ENCODE measurements at regions not wholly inside any gene's neighbourhood (a gene's known extent, or its start where the extent isn't known, plus 50 kb on each side); places are given as distances from the start of the nearest gene placed in this dataset.

- TF ChIP-seq REST (IDR thresholded peaks at IDR 0.05; ENCODE audit: unreplicated experiment) (no peak), POLR2AphosphoS5 (IDR thresholded peaks at IDR 0.05; ENCODE audit: low read depth) (no peak), JUNB (IDR thresholded peaks at IDR 0.05; ENCODE audit: unreplicated experiment) (no peak)
Measured at GRCh38 chr16:74230126-74230525, 66.5 kb upstream of the PSMD7 start (continued).

- Histone ChIP-seq H3K36me3 (ENCODE audit: insufficient read depth) (no peaks in the 10 kb centered on the region), H2AFZ (peak overlapping the region; percentile 10; the same call in 1 of the 2 replicates), H3K4me3 (no peak overlapping the region), H3K4me1 (ENCODE audit: insufficient read depth) (peaks cover 2% of the 10 kb centered on the region), H3K27me3 (ENCODE audit: insufficient read depth) (no peaks in the 10 kb centered on the region), H3F3A (replicated peaks; ENCODE audit: low read depth) (no peaks in the 10 kb centered on the region), H4K20me1 (replicated peaks; ENCODE audit: insufficient read depth) (no peaks in the 10 kb centered on the region), H3K9me2 (ENCODE audit: insufficient read depth) (no peaks in the 10 kb centered on the region), H3K4me2 (no peak overlapping the region), H3K27ac (ENCODE audit: low read depth) (no peak overlapping the region), H3K79me2 (replicated peaks; ENCODE audit: insufficient read depth) (no peaks in the 10 kb centered on the region)
- Mint-ChIP-seq H3K4me3 (peak overlapping the region; percentile 15; the same call in 1 of the 3 replicates), H3K4me1 (peaks cover 11% of the 10 kb centered on the region; the same call in 2 of the 3 replicates), H3K27me3 (ENCODE audit: insufficient read depth, low read depth, poor library complexity) (peaks cover 5% of the 10 kb centered on the region), H3K27ac (no peak overlapping the region; the same call in 1 of the 2 replicates), H3K36me3 (ENCODE audit: low read depth) (no peaks in the 10 kb centered on the region), H3K9me3 (no peaks in the 10 kb centered on the region)
- TF ChIP-seq CTCF (conservative IDR thresholded peaks at IDR 0.05; ENCODE audit: low read depth in 2 of 2) = peak; percentile 36 to 75; a peak in 3 of 4 replicates
- no peak for TF ChIP-seq POLR2AphosphoS5 (IDR thresholded peaks at IDR 0.05; ENCODE audit: low read depth)
- ATAC-seq (peak; percentile 65), DNase-seq (ENCODE audit: low spot score) (peak; percentile 49)
Measured at GRCh38 chr16:74226338-74226954, 70.2 kb upstream of the PSMD7 start.

GRCh38 chr16:74224828-74225612 is 71.6 kb upstream of the PSMD7 start:
- peaks cover 2% of the 10 kb centered on the region for H3K4me1 ChIP-seq (ENCODE audit: insufficient read depth)
- Mint-ChIP-seq H3K27me3 (ENCODE audit: insufficient read depth, low read depth, poor library complexity) (peaks cover 1% of the 10 kb centered on the region), H3K4me3 (no peak overlapping the region), H3K36me3 (ENCODE audit: low read depth) (no peaks in the 10 kb centered on the region), H3K27ac (no peak overlapping the region), H3K9me3 (no peaks in the 10 kb centered on the region), H3K4me1 (peaks cover 11% of the 10 kb centered on the region; the same call in 2 of the 3 replicates)
- H3K36me3 ChIP-seq (ENCODE audit: insufficient read depth) = no peaks in the 10 kb centered on the region
- H4K20me1 ChIP-seq (replicated peaks; ENCODE audit: insufficient read depth) = no peaks in the 10 kb centered on the region
- no peak for ATAC-seq
- no peaks in the 10 kb centered on the region for H3K79me2 ChIP-seq (replicated peaks; ENCODE audit: insufficient read depth)
- no peak overlapping the region for H3K4me2 ChIP-seq
- H3F3A ChIP-seq (replicated peaks; ENCODE audit: low read depth) = no peaks in the 10 kb centered on the region
- no peak overlapping the region for H3K27ac ChIP-seq (ENCODE audit: low read depth)
- H2AFZ ChIP-seq = peak overlapping the region; percentile 60; the same call in 1 of the 2 replicates
- DNase-seq (ENCODE audit: low spot score) = no peak
- H3K9me2 ChIP-seq (ENCODE audit: insufficient read depth) = no peaks in the 10 kb centered on the region; the same call in 1 of the 2 replicates
- no peak overlapping the region for H3K4me3 ChIP-seq
- H3K27me3 ChIP-seq (ENCODE audit: insufficient read depth) = no peaks in the 10 kb centered on the region
- TF ChIP-seq NANOG (IDR thresholded peaks at IDR 0.05; ENCODE audit: borderline replicate concordance) (no peak), ZNF114 (CRISPR knock-in tag; IDR thresholded peaks at IDR 0.05) (no peak), ZNF331 (CRISPR knock-in tag; IDR thresholded peaks at IDR 0.05; ENCODE audit: low read depth) (no peak), JUNB (IDR thresholded peaks at IDR 0.05; ENCODE audit: unreplicated experiment) (no peak)
